ENCODE measurements at regions not wholly inside any gene's neighbourhood (a gene's known extent, or its start where the extent isn't known, plus 50 kb on each side); places are given as distances from the start of the nearest gene placed in this dataset.
A peak's percentile ranks its signal among the peaks of the same experiment; 100 is the strongest.
"Not testable (repeated sequence)": the region's sequence is repeated elsewhere in the genome, so short reads cannot be mapped to it uniquely, and the experiment has no call there.

DNA sequence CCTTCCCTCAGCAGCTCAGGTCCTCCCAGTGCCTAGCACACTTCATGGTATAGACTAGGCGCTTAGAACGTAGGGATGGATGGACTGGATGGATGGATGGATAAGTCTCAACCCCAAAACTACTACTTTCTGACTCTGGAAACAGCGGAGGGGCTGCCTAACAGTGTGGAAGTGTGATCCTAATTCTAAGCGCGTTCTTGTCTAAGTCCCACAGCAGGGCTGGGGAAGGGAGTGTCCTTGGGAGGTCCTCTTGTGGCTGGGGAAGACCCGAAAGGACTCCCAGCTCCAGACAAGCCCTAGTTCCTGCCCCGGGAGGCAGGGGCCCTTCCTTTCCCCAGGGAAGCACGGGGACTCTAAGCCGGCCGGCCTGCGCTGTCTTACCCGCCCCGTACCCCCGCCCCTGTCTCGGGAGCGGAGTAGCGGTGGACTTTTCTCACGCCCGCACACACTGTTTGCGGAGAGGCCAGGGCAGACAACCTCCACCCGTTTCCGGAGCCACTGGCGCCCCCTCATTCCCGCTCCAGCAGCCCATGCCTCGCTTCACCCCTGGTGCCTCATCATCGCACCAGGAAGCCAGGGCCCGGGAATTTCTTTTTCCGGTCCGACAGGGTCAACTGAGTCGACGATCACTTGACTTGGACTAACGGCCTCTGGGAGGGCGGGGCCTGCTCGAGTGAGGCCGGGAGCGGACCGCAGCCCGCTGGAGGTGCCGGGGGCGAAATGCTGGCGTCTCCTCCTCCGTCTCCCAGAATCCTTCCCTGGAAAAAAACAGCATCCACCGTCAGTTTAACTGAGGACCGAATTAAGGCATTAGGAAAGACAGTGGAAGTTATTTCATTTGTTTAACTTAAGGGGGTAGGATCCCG lies 133.3 kb downstream of the TBC1D2B start:
- peak; percentile 26 to 49 for DNase-seq

DNA sequence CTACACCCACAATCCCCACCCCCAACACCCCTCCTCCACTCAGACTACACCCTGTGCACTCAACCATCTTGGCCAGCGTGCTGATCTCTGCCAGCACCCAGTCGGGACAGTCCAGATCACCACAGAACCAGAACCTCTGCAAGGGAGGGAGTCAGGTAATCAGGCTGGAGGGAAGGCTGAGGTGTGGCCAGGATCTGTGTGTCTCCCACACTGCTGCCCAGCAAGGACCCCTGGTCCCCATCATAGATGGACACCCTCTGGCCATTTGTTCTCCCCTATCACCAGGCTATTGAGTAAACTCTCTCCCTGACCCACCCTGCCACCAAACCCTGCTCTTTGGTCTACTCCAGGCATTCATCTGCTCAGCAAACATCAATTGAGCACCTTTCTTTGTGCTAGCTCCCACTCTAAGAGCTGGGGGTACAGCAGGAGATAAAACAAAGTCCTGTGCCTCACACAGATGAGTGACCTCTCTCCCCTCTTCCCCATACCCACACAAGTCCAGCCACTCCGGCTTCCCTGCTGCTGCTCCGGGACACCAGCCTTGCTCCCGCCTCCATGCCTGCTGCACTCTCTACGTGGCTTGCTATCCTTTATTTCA lies 134.8 kb downstream of the TBC1D2B start:
- no peak for DNase-seq

GRCh38 chr15:77941090-77941827 lies 136.3 kb downstream of the TBC1D2B start:
- not testable (repeated sequence) for DNase-seq

DNA sequence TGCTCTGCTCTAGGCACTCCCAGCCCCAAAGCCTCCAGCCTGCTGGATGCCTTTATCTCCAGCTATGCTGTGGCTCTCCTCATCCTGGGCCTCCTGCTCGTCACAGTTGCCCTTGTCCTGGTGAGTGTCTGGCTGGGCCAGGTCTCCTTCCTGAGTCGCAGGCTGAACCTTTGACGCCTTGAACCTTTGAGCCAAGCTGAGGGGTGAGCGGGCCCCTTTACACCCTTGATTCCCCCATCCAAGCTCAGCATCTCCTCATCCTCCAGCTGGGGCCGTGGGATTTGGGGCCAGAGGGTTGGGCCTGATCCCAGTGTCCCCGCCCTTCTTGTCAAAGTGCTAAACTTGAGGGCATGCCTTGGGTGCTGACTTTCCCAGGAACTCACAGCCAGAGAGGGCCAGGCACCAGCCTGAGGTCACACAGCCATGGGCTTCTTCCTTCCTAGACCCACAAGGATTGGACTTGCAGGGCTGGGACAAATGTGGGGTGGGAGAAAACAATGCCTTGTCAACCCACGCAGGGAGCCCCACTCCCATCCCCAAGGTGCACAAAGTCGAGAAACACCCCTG lies 137.0 kb downstream of the TBC1D2B start:
- no peak for DNase-seq

DNA sequence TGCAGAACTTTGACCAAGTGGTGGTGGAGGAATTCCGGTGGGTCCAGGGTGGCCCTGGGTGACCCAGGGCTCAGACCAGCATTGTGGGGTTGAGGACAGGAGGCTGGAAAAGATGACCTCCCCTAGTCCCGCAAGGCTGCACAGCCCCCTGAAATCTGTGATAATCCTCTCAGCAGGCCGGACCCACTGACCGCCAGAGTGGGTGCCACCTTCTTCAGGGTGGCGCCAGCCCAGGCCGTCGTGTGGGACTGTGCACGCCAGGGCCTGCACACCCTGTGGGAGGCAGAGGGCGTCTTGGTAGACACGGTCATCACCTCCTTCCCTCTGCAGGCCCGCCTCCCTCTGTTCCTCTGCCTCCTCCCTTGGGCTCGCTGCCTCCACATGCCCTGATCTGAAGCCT lies 137.7 kb downstream of the TBC1D2B start:
- DNase-seq, result no peak

DNA sequence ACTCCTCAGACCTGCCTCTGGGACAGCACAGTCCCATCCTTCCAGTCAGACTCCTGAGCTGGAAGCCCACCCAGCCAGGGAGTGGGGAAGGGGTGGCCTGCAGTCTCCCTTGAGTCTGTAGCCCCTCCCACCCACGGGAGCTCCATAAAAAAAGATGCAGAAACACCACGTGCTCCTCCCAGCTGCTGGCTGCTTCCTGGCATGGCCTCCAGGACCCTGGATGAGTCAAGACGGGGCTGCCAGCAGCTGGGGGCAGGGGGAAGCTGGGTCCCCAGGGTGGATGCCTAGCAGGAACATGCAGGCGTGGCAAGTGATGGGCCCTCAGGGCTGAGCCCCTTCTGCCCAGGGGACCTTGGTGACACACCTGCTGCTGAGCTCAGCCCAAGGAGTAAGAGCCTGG lies 138.5 kb downstream of the TBC1D2B start:
- DNase-seq, result not testable (repeated sequence)

GRCh38 chr15:77938546-77938945 lies 139.0 kb downstream of the TBC1D2B start:
- not testable (repeated sequence) for DNase-seq

- not testable (repeated sequence) for DNase-seq
These were observed 140.9 kb downstream of the TBC1D2B start for GRCh38 chr15:77936567-77936966.

GRCh38 chr15:77934516-77934915 lies 143.0 kb downstream of the TBC1D2B start:
- not testable (repeated sequence) for DNase-seq

DNA sequence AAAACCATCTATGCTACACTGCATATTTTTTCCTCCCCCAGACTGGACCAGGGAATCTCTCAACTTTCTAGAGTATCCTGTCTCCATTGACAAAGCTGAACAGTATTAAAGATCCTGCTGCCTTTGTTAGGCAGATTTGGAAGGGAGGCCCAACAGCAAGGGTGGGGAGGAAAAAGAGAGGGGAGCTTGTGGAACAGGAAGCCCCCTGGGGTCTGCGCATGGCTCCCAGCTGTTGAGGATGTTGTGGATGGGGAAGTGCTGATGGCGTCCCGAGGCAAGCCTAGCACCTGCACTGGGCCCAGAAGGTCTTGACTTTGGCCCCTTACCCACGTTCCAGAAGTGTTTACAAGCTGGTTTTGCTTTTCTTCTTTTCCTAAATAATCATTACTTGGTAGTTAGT lies 146.6 kb downstream of the TBC1D2B start:
- DNase-seq, result not testable (repeated sequence)

- DNase-seq, result not testable (repeated sequence)
These were observed 147.0 kb downstream of the TBC1D2B start for GRCh38 chr15:77930490-77930889.

GRCh38 chr15:77926789-77927188 lies 150.7 kb downstream of the TBC1D2B start:
- DNase-seq, result peak in 1 of 2 experiments; percentile 19

DNA sequence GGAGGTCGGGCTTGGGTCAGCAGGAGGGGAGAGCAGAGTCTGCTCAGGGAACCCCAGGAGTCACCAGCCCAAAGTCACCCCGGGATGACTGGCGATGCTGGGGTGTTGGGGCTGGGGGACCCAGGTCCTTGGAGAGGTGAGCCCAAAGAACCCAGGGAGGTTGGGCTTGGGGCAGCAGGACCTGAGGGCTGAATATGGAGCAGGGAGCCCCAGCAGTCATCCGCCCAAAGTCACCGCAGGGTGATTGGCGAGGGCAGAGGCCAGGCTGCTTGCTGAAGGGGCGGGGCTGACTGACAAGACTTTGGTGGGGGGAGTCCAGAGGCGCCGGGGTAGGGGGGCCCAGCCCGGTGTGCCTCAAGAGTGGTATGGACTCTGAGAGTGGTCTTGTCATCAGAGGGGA lies 151.2 kb downstream of the TBC1D2B start:
- not testable (repeated sequence) for DNase-seq

GRCh38 chr15:77925101-77925500 lies 152.4 kb downstream of the TBC1D2B start:
- DNase-seq, result not testable (repeated sequence)

DNA sequence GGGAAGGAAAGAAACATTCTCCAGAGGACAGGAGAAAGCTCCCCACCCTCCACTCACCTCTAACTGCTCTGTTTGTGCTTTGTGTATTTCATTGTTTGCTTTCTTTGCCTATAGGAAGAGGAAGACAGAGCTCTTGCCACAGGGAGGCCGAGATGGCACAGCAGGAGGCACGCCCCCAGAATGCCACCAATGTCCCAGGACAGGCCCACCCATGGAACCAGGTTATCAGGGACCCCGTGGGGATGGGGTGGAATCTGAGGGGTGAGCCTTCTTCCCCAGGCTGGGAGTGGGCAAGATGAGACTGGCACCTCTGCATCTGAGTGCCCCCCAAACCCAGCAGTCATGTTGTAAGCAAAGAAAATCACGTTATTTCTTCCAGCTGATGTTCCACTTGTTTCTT lies 155.8 kb downstream of the TBC1D2B start:
- no peak for DNase-seq

- not testable (repeated sequence) for DNase-seq
These were observed 160.4 kb downstream of the TBC1D2B start for GRCh38 chr15:77916966-77917635.

DNA sequence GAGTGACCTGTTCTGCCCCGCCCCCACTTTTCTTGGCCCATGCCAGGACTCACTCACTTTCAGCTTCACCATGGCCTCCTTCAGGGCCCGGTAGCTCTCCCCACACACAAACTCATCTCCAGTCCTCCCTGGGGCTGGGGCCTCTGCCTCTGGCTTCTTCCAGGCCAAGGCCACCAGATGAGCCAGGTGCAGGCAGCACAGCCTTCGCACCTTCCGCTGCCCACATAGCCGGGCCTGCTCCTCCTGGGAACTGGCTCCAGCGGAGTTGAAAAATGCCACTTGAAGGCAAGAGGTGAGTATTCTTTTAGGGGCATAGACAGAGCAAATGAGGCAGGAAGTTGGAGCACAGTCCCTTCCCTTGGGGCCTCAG lies 161.6 kb downstream of the TBC1D2B start:
- not testable (repeated sequence) for DNase-seq

GRCh38 chr15:77915261-77915960 lies 162.1 kb downstream of the TBC1D2B start:
- no peak for DNase-seq

GRCh38 chr15:77914531-77914930 lies 163.0 kb downstream of the TBC1D2B start:
- DNase-seq, result not testable (repeated sequence)

DNA sequence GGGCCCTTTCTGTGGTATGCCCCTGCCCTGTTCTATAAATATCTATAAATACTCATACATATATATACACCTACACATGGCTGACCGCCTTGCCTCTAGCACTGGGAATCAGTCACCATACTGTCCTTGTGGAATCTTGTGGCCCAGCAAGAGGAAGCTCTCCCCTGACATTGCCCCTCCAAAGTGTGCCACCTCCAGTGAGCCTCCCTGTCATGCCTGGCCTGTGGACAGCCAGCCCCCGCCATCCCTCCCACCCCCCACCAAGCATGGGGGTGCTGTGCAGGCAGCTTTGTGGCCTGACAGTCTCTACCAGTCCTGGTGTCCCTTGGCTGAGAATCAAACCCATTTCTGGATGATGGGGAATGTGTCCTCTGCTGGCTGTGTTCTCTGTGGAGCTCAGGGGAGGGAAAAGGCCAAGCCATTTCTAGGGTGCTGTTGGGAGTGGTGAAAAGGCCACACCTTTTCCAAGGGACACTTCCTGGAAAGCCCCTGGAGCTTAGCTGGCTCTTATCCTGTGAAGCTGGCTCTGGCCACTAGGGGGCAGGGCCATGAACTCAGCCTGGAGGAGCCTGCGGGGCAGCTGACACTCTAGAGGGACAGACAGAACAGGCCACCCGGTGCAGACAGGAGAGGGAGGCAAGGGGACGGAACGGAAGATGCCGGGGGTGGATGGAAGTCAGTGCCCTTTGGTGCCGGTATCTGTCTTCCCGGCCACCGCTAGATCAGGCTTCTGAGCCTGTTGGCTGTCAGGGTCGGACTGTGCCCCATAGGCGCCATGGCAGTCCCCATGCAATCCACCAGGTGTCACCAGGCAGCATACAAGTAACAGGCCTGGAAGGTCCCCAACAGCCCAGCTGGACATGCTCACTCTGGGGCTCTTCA lies 167.2 kb downstream of the TBC1D2B start:
- peak; percentile 65 to 78 for DNase-seq

All from SW 1271 (cell line).